ENCODE measurements at regions not wholly inside any gene's neighbourhood (a gene's known extent, or its start where the extent isn't known, plus 50 kb on each side); places are given as distances from the start of the nearest gene placed in this dataset.
"Not testable (repeated sequence)": the region's sequence is repeated elsewhere in the genome, so short reads cannot be mapped to it uniquely, and the experiment has no call there.

- DNase-seq (ENCODE audit: low read depth), result peak; percentile 36
Measured at GRCh38 chr3:61381745-61382392, 130.6 kb upstream of the FHIT start.

- no peak for DNase-seq (ENCODE audit: low read depth)
Measured at GRCh38 chr3:61387817-61388216, 136.6 kb upstream of the FHIT start.

- not testable (repeated sequence) for DNase-seq (ENCODE audit: low read depth)
Measured at GRCh38 chr3:61393480-61393947, 142.3 kb upstream of the FHIT start.

- DNase-seq (ENCODE audit: low read depth), result no peak
Measured at GRCh38 chr3:61401359-61401758, 150.1 kb upstream of the FHIT start.

GRCh38 chr3:61407397-61407796 lies 154.0 kb upstream of the PTPRG start:
- no peak for DNase-seq (ENCODE audit: low read depth)

GRCh38 chr3:61409638-61410037 lies 151.7 kb upstream of the PTPRG start:
- no peak for DNase-seq (ENCODE audit: low read depth)

GRCh38 chr3:61410358-61410757 lies 151.0 kb upstream of the PTPRG start:
- not testable (repeated sequence) for DNase-seq (ENCODE audit: low read depth)

- DNase-seq (ENCODE audit: low read depth), result no peak
Measured at GRCh38 chr3:61411009-61411662, 150.2 kb upstream of the PTPRG start.

GRCh38 chr3:61414456-61414855 lies 146.9 kb upstream of the PTPRG start:
- DNase-seq (ENCODE audit: low read depth), result no peak

GRCh38 chr3:61415201-61415600 lies 146.2 kb upstream of the PTPRG start:
- DNase-seq (ENCODE audit: low read depth), result no peak

GRCh38 chr3:61416618-61417017 lies 144.8 kb upstream of the PTPRG start:
- DNase-seq (ENCODE audit: low read depth), result no peak

GRCh38 chr3:61417352-61417751 lies 144.0 kb upstream of the PTPRG start:
- peak; percentile 48 for DNase-seq (ENCODE audit: low read depth)

GRCh38 chr3:61420136-61420759 lies 141.1 kb upstream of the PTPRG start:
- DNase-seq (ENCODE audit: low read depth), result no peak

- no peak for DNase-seq (ENCODE audit: low read depth)
Measured at GRCh38 chr3:61422945-61423673, 138.3 kb upstream of the PTPRG start.

GRCh38 chr3:61425356-61425755 lies 136.0 kb upstream of the PTPRG start:
- DNase-seq (ENCODE audit: low read depth), result peak; percentile 4

GRCh38 chr3:61429106-61429505 lies 132.3 kb upstream of the PTPRG start:
- no peak for DNase-seq (ENCODE audit: low read depth)

- not testable (repeated sequence) for DNase-seq (ENCODE audit: low read depth)
Measured at GRCh38 chr3:61434901-61435300, 126.5 kb upstream of the PTPRG start.

GRCh38 chr3:61435361-61435760 lies 126.0 kb upstream of the PTPRG start:
- not testable (repeated sequence) for DNase-seq (ENCODE audit: low read depth)

- no peak for DNase-seq (ENCODE audit: low read depth)
Measured at GRCh38 chr3:61438253-61439121, 122.9 kb upstream of the PTPRG start.

- DNase-seq (ENCODE audit: low read depth), result no peak
Measured at GRCh38 chr3:61439122-61439458, 122.3 kb upstream of the PTPRG start.

GRCh38 chr3:61442696-61443095 lies 118.7 kb upstream of the PTPRG start:
- DNase-seq (ENCODE audit: low read depth), result no peak

- DNase-seq (ENCODE audit: low read depth), result no peak
Measured at GRCh38 chr3:61443886-61444285, 117.5 kb upstream of the PTPRG start.
